ENCODE measurements at regions not wholly inside any gene's neighbourhood (a gene's known extent, or its start where the extent isn't known, plus 50 kb on each side); places are given as distances from the start of the nearest gene placed in this dataset.

DNA sequence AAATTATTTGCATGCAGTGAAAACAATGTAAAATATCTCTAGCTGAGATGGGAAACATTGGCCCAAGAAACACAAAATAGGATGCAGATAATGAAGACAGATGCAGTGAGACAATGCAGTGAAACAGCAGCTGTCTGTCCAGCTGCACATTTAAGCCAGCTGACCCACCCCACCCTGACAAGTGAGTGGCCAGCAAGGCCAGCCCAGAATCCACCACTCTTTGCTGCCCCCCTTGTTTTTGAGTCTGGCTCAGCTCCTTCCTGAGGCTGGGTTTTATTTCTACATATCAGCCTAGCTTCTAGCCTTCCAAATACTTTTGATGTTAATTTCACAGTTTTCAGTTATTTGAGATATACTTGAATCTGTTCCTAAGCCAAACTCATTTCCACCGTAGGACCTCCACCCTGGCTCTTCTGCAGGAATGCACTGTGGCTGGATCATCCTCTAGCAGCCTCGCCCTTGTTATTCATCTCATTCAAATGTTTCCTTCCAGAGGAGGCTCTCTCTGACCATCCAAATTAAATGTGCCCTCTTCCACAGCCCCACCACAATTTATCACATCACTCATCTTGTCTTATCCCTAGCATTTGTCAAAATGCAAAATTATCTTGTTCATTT is 154.1 kb upstream of the POU2AF2 start:
- DNase-seq = no peak

DNA sequence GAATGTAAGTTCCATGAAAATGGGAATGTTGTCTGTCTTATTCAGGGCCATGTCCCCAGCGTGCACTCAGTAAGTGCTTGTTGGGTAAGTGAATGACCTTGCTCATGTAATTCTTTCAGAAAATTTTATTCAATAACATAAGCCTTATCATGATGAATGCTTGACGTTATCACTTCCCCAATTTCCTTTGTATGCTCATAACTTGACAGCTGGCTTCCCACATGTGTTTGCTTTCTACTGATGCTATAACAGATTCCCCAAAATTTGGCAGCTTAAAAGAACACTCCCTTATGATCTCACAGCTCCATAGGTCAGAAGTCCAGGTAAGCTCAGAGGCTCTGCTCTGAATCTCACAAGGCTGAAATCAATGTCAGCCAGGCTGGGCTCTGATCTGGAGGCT is 155.8 kb upstream of the POU2AF2 start:
- DNase-seq = no peak

DNA sequence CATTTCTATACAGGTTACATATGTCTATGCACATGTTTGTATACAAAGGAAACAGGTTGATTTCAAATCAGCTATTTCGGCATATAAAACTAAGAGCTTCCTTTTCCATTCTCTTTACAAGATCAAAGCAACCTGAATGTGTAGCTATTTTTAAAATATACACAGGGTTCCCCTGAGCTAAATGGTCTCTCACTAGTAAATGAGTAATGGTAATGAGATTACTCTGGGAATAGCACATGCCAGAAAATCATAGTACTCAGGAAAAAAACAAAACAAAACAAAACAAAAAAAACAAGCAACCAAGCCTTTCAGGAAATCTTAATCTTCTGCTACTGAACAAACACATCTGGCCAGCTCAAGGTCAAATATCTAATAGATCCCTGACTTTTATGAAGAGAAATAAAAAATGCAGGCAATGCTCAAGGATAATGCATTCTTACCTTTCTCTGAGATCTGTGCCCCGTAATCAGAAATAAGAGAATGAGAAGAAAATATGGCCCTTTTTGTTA is 156.6 kb upstream of the POU2AF2 start:
- DNase-seq = no peak

DNA sequence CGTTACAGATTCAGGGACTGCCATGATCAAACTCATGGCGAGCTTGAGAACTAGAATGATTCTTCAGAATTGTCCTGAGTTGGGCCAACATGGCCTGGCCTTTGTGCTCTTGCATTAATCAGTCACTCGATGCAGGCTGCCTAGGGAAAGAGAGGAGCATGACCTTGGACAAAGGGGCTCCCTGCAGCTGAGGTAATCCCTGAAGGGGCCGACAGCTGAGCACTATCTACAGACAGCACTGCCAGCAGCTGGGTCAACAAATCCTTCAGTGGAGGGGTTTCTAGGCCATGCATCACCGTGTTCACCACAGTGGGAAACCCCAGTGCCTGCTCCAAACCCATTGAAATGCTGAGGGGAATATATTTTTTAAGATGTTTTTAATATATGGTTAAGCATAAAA is 159.5 kb upstream of the POU2AF2 start:
- DNase-seq = no peak

DNA sequence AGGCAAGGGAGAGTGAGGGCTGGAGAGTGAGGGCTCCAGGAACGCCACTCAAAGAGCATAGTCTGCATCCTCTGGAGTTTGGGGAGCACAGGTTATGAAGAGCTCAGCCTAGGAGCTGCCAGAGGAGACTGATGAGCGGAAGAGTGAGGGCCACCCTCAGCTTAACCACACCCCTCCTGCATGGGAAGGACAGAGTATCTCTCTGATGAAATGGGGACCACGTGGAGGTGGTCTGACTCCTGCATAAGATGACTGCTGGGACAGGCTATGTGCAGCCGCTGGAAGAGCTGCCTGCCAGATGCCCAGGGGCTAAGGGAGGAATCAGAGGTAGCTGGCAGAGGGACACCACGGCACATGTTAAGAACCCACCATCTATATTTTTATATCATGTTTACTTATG is 162.9 kb upstream of the POU2AF2 start:
- no peak for DNase-seq

DNA sequence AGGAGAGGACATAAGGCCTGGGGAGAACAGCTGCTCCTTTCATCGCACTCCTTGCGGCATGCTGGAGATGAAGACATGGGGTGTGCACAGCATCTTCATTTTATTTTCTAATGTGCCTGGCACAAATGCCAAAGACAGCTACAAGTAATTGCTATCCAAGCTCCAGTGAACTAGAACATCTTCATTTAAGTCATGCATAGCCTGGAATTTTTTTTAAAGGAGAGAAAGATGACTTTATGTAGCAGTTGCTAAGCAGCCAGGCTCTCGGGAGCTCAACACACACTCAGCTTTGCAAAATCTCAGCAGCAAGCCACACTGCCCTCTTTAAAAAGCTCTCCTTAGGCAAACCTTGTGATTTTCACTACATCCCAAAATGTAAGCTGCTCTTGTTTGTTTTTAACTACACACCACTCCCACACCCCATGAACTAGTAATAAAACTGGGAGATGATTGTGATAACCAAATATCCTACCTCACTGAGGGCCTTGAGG is 164.5 kb upstream of the POU2AF2 start:
- no peak for DNase-seq

DNA sequence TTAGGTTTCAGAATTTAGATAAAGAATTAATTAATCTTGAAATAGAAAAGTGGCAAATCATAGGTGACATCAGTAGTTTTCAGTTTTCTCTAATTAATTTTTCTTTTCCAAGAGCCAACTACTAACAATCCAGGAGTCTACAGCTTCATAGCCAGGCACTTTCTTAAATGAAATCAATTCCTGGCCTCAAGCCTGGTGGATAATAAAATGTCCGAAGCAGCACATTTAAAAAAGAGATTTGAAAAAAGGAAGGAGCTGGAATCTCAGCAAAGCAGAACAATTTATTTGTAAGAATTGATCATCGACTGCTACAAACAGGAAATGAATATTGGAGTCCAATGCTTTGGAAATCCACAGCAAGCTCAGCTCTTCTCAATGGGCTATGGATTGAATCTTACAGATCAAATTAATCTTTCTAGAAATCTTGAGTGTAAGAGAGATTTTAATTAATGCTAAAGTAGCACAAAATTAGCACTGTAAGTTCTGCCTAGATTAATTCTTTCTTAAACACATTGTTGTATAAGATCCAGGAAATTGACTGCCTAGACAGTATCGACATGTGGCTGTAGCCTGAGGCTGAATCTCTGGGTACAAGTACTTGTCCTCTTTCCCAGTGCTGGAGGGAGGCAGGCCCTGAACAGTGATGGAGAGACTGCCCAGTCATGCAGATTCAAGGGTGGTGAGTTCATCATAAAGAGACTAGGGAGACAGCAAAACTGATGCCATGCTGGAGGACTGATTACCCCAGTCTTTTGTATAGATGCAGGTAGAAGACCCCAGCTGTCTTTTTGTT is 167.8 kb upstream of the POU2AF2 start:
- peak; percentile 59 for DNase-seq

DNA sequence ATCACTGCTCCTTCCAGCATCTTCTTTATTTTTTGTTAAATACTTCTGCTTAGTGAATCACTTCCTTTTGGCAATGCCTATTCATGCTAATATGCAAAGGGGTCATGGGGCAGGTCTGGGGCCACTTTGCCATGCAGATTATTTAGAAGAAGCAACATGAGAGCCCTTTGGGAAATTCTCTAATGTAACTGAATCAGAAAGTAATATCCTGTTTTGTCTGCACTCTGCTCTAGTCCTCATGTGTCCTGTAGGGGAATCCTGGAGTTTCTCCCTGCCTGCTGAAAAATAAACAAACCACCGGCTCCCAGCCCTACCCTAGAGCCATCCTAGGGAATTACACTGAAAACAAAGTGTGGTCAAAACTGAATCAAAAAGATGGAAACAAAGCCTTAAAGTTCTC is 176.5 kb upstream of the POU2AF2 start:
- DNase-seq = peak; percentile 61

DNA sequence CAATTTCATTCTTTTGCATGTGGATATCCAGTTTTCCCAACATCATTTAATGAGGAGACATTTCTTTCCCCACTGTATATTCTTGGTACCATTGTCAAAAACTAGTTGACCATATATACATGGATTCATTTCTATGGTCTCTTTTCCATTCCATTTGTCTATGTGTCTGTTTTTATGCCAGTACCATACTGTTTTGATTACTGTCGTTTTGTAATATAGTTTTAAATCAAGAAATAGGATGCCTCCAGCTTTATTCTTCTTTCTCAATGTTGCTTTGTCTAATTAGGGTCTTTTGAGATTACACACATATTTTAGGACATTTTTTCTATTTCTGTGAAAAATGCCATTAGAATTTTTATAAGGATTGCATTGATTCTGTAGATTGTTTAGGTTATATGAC is 177.5 kb upstream of the POU2AF2 start:
- no peak for DNase-seq

DNA sequence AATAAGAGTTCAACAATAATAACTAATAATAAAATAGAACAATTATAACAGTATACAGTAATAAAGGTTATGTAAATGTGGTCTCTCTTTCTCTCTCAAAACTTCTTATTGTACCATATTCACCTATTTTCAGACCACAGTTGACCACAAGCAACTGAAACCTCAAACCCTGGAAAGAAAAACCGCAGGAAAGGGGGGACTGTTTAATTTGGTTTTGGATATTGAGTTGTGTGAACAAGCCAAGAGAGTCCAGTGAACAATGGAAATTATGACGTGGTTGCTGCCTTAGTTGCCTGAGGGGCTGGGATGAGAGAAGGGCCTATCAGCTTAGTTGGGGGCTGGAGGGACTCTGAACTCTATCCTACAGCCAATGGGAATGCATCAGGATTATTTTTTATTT is 178.7 kb upstream of the POU2AF2 start:
- no peak for DNase-seq

DNA sequence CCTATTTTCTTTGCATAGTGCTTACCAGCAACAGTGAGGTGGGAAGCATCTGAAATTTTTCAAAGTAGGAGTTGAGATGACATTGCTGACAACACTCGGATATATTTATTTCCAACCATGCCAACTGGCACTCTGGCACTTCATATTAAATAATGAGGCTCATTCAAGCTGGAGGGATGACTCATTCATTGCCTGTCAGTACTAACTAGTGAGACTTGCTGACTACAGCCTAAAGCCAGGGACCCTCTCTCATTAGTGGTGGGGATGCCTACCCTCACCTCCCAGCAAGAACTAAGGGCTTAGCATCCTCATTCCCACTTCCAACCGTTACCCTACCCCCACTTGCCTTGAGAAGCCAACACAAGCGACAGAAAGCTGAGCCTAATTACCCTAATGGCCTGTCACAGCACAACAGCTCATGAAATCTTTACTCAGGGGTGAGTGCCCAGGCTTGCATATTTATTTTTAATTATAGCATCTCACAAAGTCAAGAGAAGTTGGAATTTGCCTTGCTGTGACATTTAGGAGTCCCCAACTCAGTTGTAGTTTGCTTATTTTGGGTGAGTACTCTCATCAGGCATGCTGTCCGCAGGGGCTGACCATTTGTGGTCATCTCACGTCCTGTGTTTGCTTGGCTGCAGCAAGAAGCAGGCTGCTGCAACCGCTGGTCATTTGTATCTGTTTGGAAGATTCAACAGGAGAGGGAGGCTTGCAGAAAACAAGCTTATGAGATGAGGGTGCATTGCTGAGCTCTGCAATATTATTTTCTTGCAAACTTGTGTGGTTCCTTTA is 181.6 kb upstream of the POU2AF2 start:
- DNase-seq = no peak

DNA sequence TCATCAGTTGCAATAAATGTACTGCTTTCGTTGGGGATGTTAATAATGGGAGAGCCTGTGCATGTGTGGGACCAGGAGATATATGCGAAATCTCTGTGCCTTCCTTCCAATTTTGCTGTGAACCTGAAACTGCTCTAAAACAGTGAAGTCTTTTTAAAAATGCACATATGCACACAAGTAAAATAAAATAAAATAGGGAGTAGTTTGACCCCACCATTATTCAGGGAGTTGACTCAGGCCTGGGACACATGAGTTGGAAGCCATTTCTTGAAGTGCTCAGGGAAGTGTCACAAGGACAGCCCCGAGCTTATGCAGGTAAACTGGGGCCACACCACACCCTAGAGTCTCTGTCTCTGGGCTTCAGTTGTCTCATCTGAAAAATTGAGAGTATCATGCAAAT is 183.1 kb upstream of the POU2AF2 start:
- no peak for DNase-seq

DNA sequence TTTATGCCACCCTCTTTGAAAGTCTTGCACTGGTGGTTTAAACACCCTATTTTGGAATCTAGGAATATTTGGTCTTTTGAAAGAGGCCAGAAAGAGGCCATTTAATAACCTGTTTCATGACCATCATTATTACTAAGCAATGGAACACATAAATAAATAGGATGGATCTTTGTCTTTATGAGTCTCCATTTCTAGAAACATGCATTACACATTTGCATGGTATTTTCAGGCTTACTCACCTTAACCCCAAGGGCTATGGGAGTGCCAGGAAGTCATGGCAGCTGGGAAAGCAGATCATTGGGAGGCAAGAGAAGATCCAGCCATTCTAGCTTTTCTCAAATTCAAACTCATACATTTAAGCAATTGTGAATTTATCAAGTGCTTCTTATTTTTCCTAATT is 185.8 kb upstream of the POU2AF2 start:
- DNase-seq = no peak

DNA sequence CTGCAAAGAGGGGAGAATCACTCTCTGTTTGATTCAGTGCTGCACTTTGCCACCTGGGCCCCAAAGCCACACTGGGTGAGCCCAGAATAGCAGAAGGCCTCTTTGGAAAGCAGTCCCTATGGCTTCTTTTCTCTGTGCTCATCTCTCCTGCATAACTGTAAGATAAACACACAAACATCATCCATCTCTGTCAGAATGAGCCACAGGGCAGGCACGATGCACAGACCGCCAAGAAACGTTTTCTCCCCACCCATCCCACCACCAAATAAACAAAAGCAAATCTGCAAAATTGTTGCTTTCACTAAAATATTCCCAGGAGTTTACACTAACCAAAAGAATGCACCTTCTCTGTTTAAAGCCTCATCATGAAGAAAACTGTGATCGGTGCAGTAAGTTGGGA is 196.4 kb upstream of the POU2AF2 start:
- no peak for DNase-seq

DNA sequence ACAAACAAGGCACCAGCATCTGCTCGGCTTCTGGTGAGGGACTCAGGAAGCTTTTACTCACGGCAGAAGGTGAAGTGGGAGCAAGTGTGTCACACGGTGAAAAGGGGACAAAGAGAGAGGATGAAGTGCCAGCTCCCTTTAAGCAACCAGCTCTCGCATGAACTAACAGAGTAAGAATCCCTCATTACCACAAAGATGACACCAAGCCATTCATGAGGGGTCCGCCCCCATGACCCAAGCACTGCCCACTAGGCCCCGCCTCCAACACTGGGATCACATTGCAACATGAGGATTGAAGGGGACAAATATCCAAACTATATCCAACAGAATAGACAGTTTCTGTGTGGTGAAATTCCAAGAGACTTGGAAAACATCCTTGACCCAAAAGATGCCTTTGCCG is 198.2 kb upstream of the POU2AF2 start:
- DNase-seq = no peak

DNA sequence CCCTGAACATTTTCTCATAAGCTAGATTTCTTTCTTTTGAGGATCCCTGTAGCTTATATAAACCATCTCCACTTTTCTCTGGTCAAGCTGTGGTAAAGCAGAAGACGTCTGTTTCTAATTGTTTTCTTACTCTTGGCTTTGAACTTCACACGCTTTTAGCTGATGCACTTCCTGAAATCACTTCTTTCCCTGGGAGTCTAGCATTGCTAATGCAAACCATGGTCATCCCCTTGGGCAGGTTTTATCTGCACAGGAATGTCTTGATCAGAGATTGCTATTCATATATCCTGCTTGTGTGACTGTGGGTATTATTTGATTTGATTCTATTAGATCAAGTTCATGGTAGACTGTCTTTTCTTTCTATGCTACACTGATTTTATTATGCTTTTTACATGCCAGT is 199.2 kb upstream of the POU2AF2 start:
- no peak for DNase-seq

DNA sequence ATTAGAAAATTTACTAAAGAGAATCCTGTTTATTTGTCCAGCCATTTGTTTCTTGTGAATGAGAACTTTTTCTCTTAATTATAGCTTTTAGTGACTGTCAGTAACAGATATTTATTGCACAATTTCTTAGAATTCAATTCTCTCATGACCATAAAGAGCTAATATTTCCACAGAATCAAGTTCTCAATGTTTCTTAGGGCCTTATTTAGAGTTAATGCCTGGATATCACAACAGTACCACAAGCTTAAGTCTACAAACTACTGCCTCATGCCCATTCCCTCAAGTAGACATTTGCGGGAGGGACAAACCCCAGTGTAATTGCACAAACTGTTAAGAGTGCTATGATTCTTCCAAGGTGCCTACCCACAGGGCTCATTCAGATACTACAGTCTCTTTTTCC is 199.7 kb upstream of the POU2AF2 start:
- no peak for DNase-seq

DNA sequence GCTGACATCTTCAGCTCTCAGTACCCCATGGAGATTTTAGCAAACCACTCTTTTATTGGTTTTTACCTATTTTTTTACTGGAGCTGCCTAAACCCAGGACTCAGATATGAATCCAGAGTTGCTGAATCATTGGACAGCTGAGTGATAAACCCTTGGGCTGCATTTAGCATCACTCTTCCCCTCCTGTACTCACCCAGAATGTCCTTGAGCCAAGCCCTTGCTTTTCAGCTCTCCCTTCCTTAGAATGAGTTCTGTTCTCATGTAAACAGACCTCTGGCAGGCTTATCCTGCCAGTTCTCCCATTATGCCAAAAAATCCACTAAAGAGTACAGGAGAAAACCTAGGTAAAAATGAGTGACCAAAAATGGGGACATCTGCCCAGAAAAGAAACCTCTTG is 200.1 kb upstream of the POU2AF2 start:
- DNase-seq = no peak

DNA sequence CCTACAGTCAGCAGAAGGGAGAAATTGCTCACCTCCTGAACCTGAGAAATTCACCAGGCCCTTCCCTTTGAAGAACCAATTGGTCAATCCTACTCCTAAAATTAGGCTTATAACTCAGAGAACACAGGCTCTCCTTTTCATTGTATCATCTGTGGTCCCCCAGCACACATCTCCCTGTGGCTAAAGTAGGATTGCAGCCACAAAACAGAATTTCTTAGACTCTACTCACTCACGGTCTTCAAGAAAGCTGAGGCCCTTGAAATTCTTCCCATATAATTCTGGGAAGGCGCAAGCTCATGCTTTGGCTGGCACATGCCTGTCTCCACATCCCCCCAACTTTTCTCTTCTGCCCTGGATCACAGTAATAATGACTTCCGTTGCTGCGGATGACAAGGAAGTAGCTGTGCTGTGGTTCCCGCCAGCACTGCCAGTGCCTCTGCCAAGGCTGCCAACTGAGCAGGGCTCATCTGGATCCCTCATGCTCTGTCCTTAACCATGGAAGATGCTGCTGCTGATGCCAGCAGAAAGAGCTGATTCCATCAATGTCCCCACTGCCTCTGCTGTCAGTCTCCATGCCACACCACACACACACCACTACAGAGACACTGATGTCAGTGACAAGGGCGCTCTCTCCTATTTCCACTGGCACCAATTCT is 200.6 kb upstream of the POU2AF2 start:
- DNase-seq = no peak

DNA sequence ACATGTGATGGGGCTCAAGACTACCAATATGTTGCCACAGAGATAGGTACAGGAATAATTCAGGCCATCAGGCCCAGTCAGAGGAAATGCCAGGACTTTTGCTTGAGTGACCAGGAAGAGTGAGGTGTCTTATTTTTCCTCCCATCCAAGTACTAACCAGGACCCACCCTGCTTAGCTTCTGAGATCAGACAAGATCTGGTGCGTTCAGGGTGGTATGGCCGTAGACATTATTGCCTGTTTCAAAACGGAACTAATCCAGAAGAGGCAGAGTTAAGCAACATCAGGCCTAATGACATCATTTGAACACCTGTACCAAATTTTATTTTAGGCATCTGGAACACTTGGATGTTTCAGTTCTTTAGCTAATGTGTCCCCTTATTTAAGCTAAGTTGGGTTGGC is 205.5 kb upstream of the POU2AF2 start:
- no peak for DNase-seq

DNA sequence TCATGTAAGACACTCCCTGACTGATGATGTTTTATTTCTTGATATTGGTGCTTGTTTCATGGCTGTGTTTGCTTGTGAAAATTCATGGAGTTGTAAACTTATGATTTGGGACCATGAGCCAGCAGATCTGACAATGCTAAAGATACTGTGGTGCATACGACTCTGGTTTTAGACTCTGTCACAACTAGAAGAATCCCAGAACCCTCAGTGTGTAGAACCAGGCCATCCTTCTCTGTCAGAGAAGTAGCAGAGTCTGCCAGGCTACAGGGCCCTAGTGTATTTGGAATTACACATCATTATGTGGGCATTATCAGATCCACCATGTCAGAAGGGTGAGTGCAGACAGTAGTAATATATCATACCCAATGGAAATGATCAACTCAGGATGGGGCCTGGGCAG is 209.8 kb upstream of the POU2AF2 start:
- DNase-seq = no peak

DNA sequence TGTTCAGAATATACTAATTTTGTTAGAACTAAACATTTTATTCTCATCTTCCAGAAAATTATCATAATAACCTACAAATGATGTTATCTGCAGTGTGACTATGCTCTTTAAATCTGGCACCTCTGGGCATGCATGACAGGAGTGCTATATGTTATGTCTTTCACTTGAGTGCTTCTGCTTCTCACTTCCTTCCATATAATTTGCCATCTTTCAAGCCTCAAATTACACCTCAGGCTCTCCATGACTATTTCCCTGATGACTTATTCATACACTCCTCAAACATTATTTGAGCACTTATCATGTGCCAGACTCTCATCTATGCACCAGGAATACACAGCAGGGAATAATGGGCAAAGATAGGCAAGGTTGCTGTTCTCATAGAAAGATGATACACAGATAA is 219.3 kb upstream of the POU2AF2 start:
- no peak for DNase-seq

DNA sequence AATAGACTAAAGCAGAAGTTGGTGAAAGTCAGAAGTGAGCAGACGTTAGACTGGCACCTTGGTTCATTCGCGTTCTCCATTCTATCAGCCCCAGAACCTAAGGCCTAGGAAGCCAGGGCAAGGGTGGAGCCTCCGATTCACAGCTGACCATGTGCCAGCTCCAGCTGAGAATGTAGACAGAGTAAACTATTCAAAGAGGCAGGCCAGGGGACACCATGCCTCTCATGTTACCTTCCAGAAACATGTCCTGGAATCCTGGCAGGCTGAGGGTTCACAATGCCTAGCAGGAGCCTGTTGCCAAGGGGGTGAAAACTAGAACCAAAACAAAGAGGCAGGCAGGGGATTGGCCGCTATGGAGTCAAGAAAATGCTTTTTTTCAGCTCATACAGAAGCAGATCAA is 224.4 kb upstream of the POU2AF2 start:
- DNase-seq = no peak
